ENCODE measurements at regions not wholly inside any gene's neighbourhood (a gene's known extent, or its start where the extent isn't known, plus 50 kb on each side); places are given as distances from the start of the nearest gene placed in this dataset.

GRCh38 chr15:91529534-91529933 is 324.0 kb upstream of the SLCO3A1 start:
- no peak for TF ChIP-seq CTCF (IDR thresholded peaks at IDR 0.05; ENCODE audit: insufficient read depth, low read depth, low read length)
- H3K4me3 ChIP-seq (ENCODE audit: low read depth, low read length): no peak overlapping the region
- no peak for DNase-seq (ENCODE audit: low read depth)

GRCh38 chr15:91530279-91530678 is 323.2 kb upstream of the SLCO3A1 start:
- TF ChIP-seq CTCF (IDR thresholded peaks at IDR 0.05; ENCODE audit: insufficient read depth, low read depth, low read length): no peak
- no peak overlapping the region for H3K4me3 ChIP-seq (ENCODE audit: low read depth, low read length)
- DNase-seq (ENCODE audit: low read depth): no peak

- H3K4me3 ChIP-seq (ENCODE audit: low read depth, low read length): no peak overlapping the region
- no peak for DNase-seq (ENCODE audit: low read depth)
- TF ChIP-seq CTCF (IDR thresholded peaks at IDR 0.05; ENCODE audit: insufficient read depth, low read depth, low read length): no peak
Measured at GRCh38 chr15:91530956-91531582, 322.4 kb upstream of the SLCO3A1 start.

- DNase-seq (ENCODE audit: low read depth): no peak
- H3K4me3 ChIP-seq (ENCODE audit: low read depth, low read length): no peak overlapping the region
- no peak for TF ChIP-seq CTCF (IDR thresholded peaks at IDR 0.05; ENCODE audit: insufficient read depth, low read depth, low read length)
Measured at GRCh38 chr15:91534235-91534634, 319.3 kb upstream of the SLCO3A1 start.

- no peak for DNase-seq (ENCODE audit: low read depth)
- no peak for TF ChIP-seq CTCF (IDR thresholded peaks at IDR 0.05; ENCODE audit: insufficient read depth, low read depth, low read length)
- no peak overlapping the region for H3K4me3 ChIP-seq (ENCODE audit: low read depth, low read length)
Measured at GRCh38 chr15:91534976-91535375, 318.5 kb upstream of the SLCO3A1 start.

- H3K4me3 ChIP-seq (ENCODE audit: low read depth, low read length): no peak overlapping the region
- DNase-seq (ENCODE audit: low read depth): peak; percentile 13
- TF ChIP-seq CTCF (IDR thresholded peaks at IDR 0.05; ENCODE audit: insufficient read depth, low read depth, low read length): no peak
Measured at GRCh38 chr15:91535856-91536500, 317.5 kb upstream of the SLCO3A1 start.

Measured in fibroblast of villous mesenchyme (primary cell).